EL (cell line): ENCODE measurements at regions not wholly inside any gene's neighbourhood (a gene's known extent, or its start where the extent isn't known, plus 50 kb on each side); places are given as distances from the start of the nearest gene placed in this dataset.
A peak's percentile ranks its signal among the peaks of the same experiment; 100 is the strongest.
"Not testable (repeated sequence)": the region's sequence is repeated elsewhere in the genome, so short reads cannot be mapped to it uniquely, and the experiment has no call there.

Experiments used
- DNase-seq: peaks from one replicate; pipeline ENCODE4 v3.0.0-alpha.2; 2016

DNA sequence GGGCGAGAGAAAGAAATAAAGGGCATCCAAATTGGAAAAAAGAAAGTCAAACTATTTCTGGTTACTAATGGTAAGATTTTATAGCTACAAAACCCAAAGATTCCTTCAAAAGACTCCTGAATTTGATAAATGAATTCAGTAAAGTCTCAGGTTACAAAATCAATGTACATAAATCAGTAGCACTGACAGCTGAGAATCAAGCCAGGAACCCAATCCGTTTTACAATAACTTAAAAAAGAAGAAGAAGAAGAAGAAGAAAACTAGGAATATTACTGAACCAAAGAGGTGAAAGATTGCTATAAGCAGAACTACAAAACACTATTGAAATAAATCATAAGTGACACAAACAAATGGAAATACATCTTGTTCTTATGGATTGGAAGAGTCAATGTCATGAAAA lies 291.5 kb upstream of the GULP1 start:
- no peak for DNase-seq

DNA sequence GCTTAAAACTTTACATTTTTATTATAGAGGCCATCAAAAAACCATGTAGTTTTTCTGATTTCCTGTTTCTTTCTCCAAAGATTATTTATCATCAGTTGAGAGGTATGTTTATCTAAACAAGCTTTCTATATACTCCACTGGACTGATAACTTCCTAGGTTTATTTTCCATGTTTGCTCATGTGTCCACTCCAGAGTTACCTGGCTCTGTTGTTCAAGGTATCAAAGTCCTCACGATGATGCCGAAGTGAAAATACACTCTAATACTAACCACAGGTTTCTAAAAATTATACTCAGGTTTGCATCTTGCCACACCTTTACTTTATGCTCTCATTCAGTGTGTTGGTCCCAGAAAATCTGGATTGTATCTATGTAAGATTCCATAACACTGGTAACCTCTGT lies 287.9 kb upstream of the GULP1 start:
- DNase-seq: no peak

DNA sequence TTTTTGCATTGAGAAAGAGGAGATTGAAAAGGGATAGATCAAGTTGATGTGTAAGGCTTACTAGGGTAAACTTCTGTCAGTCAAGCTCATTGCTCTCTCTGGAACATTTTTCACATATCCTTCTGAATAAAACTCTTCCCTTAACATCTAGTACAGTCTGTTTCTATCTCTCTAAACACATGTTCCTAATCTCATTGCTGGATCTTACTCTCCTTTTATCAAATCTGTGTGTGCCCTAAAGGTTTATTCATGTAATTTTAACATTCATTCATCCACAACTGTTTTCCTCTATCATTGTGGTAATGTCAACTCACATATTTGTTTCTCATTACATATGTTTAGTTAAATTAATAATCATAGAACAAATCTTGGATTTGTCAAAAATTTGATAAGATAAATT lies 277.9 kb upstream of the GULP1 start:
- DNase-seq: no peak

DNA sequence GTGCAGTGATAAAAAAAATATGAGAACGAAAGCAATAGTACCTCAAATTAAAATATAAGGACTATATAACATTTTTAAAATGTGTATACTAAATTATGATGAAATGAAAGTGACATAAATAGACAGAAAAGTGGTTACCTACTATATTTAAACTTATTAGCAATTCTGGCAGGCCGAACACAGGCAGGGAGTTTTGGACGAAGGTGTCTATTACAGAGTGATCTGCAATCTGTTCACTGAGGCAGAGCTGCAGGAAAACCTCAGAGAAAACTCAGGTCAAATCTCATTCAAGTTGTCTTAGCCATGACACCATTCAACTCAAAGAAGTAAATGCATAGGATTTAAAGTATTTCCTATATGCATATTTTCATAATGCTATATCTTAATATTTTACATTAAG lies 274.8 kb upstream of the GULP1 start:
- no peak for DNase-seq

DNA sequence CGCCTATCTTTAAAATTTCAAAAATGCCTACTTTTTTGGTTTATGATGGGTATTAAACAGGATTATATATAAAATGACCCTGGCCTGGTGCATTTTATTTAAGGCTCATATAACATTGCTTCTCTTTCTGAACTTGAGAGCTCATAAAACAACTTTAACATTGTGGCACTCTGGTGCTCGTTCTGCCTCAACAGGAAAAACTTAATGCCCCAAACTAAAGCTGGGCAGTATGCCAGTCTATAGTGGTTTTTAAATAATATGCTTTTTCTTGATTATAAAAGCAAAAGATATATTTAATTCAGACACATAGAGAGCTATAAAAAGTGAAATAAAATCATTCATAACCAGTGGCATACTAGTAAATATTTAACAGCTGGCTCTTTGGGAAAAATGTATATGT lies 269.3 kb upstream of the GULP1 start:
- DNase-seq: no peak

DNA sequence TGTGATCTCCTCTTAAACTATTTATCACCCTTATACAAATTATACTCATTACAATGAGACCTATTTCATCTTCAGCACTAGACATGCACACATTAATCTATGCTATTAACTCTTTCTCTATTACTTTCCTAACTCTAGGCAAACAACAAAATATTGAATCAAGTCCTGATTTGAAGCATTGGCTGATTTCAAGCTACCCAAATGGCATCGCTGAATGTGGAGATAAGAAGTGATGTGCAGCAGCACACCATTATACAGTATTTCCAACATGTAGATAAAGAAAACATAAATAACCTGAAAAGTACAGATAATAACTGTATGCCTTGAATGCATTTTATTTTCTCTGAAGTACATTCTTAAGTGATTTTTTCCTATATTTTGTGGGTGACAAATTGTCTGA lies 268.6 kb upstream of the GULP1 start:
- no peak for DNase-seq

DNA sequence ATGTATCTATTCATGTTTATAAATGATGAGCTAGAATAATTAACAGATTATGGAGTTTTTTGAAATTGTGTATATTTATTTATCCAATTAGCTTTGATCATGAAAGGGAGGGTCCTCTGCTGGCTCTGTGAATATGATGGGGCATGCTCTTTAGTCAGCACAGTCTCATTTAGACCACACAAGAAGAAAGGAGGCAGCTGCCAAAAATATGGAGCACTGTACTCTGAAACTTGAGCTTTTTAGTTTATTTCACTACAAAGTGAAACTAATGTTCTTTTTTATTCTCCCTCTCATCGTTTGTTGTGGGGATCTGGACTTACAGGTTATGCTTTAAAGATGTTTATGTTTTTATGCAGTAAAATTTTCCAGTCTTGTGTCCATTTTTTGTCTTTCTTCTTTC lies 266.9 kb upstream of the GULP1 start:
- no peak for DNase-seq

DNA sequence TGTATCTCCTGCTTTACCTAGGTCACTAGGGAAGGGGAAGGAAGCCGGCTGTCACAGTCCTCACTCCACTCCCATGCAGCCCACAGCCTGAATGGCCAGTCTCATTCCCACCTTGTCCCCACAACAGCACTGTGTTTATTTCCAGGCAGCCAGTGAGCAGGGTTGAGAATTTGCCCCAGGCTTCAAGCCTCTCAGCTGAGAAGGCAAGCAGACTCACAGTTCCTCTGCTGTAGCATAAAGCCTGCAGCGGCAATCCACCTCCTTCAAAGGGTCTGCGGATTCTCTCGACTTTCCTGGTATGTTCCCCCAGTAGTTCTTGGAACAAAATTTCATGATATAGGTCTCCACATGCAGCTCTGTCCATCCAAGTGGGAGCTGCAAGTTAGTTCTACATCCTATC lies 262.9 kb upstream of the GULP1 start:
- DNase-seq: no peak

DNA sequence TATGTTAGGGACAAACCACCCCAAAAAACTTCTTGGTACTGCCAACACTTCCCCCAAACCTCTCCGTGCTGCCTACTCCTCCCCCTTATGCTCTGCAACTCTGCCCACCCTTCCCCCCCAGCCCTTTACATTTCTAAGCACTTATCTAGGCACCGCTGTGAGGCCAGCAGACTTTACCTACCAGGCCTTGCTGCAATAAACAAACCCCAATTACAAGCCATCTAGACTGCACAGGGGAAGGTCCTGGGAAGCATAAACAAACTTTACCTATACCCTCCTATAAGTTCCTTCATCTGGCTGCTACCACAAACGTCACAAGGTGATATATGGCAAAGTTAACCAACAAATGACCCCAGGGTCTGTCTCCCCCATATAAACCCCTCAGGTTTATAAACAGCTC lies 259.4 kb upstream of the GULP1 start:
- no peak for DNase-seq

DNA sequence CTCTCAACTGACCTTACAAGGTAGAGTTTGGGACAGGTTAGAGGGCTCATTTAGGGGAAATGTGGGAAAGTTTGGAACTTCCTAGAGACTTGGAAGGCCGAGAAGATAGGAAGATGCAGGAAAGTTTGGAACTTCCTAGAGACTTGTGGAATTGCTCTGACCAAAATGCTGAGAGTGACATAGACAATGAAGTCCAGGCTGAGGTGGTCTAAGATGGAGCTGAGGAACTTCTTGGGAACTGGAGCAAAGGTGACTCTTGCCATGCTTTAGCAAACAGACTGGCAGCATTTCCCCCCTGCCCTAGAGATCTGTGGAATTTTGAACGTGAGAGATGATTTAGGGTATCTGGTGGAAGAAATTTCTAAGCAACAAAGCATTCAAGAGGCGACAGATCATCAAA lies 258.9 kb upstream of the GULP1 start:
- no peak for DNase-seq

DNA sequence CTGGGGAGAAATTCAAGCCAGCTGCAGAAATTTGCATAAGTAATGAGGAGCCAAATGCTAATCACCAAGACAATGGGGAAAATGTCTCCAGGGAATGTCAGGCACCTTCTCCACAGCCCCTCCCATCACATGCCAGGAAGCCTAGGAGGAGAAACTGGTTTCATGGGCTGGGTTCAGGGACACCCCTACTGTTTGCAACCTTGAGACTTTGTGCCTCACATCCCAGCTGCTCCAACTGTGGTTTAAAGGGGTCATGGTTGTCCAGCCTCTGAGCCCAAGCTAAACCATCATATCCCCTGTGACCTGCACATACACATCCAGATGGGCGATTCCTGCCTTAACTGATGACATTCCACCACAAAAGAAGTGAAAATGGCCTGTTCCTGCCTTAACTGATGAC lies 258.4 kb upstream of the GULP1 start:
- not testable (repeated sequence) for DNase-seq

DNA sequence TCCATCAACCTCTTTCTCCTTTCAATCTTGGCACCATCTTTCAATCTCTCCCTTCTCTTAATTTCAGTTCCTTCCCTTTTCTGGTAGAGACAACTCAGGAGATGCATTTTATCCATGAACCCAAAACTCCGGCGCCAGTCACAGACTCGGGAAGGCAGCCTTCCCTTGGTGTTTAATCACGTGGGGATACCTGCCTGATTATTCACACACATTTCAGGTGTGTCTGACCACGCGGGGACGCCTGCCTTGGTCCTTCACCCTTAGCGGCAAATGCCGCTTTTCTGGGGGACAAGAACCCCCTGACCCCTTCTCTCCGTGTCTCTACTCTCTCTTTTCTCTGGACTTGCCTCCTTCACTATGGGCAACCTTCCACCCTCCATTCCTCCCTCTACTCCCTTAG lies 257.6 kb upstream of the GULP1 start:
- not testable (repeated sequence) for DNase-seq

DNA sequence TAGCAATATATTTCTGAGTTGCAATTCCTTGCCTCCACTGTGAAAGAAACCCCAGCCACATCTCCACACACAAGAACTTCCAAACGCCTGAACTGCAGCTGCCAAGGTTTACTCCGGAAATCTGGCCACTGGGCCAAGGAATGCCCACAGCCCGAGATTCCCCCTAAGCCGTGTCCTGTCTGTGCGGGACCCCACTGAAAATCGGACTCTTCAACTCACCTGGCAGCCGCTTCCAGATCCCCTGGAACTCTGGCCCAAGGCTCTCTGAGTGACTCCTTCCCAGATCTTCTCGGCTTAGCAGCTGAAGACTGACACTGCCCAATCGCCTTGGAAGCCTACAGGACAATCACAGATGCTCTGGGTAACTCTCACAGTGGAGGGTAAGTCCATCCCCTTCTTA lies 256.3 kb upstream of the GULP1 start:
- not testable (repeated sequence) for DNase-seq

DNA sequence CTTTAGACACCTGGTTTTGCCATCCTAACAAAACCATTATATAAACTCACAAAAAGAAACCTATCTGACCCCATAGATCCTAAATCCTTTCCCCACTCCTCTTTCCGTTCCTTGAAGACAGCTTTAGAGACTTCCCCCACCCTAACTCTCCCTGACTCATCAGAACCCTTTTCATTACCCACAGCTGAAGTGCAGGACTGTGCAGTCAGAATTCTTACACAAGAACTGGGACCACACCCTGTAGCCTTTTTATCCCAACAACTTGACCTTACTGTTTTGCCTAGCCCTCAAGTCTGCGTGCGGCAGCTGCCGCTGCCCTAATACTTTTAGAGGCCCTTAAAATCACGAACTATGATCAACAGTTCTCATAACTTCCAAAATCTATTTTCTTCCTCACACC lies 254.9 kb upstream of the GULP1 start:
- peak; percentile 7 for DNase-seq

DNA sequence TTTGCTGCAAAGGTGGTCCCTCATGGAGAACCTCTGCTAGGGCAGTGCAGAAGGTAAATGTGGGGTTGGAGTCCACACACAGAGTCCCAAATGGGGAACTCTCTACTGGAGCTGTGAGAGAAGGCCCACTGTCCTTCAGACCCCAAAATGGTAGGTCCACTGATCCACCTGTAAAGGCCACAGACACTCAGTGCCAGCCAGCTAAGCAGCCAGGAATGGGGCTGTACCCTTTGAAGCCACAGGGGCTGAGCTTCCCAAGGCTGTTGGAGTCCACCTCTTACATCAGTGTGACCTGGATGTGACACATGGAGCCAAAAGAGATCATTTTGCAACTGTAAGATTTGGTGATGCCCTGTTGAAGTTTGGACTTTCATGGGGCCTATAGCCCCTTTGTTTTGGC lies 252.4 kb upstream of the GULP1 start:
- no peak for DNase-seq

DNA sequence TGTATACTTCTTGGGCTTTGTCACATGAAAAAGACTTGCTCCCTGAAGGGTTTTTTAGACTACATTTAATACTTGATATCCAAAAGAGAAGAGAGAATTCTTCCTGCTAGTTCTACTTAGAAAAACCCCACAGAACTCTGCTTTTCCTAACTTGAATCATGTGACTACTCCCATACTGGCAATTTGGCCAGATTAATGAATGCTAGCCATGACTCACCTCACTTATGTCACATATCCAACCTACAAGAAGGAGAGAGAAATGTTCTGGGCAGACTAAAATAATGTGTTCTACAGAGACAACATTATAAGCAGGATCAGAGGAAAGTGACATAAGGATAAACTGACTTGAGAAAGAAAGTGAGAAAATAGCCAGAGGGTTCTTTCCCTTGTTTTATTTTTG lies 249.3 kb upstream of the GULP1 start:
- DNase-seq: peak; percentile 55

DNA sequence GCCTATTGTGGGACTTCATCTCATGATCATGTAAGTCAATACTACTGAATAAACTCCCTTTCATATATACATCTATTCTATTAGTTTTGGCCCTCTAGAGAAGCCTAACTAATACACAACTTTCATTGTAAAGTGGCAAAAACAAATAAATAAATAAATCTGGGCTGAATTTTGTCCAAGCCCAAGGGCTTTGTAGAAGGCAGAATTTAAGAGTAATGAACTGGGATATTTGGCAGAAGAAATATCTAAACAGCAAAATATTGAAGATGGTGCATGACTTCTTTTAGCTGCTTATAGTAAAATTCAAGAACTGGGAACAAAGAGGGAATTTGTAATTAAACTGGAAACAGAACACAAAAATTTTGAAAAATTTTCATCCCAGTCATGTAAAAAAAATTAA lies 246.7 kb upstream of the GULP1 start:
- no peak for DNase-seq

DNA sequence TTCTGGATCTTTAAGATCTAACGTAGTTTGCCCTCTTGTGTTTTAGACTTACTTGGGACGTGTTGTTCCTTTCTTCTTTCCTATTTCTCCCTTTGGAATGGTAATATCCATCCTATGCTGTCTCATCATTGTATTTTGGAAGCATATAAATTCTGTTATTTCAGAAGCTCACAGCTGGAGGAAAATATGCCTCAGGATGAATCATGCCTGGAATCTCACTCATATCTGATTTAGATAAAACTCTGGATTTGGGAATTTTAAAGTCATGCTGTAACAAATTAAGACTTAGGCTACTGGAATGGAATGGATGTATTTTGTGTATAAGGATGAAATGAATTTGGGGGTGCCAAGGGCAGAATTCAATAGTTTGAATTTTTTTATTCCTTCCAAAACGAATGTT lies 245.2 kb upstream of the GULP1 start:
- peak; percentile 26 for DNase-seq

DNA sequence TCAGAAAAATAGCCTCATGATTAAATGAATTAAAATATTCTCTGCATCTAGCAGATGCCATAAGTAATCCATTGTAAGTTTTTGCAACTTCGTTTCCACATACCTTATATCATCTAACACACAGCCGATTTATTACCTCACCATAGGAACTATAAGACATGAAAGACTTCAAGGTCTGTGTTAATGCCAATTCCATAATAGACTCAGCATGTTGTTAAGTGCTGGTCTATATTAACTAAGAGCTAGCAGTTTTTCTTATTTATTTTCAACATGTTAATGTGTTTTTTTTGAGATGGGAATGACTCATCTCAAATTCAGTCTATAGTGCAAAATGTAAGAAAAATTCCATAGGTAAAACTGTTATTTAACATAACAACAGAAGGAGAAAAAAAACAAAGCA lies 243.9 kb upstream of the GULP1 start:
- DNase-seq: no peak

DNA sequence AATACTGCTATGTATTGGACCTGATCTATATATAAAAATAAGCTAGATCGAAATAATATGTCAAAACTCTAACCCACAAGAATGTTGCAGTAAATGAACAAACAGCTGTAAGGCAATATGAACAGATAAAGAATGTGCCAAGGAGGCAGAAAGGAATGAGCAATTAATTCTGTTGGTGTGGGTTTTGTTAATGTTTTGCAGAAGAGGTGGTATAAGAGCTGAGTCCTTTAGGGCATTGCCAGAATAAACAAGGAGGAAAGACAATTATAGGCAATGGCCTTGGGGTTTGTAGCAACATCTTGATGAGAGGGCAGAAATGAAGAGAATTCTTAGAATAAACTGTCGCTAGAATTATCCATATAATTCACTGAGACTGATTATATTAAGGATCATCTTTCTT lies 240.9 kb upstream of the GULP1 start:
- DNase-seq: peak; percentile 62

DNA sequence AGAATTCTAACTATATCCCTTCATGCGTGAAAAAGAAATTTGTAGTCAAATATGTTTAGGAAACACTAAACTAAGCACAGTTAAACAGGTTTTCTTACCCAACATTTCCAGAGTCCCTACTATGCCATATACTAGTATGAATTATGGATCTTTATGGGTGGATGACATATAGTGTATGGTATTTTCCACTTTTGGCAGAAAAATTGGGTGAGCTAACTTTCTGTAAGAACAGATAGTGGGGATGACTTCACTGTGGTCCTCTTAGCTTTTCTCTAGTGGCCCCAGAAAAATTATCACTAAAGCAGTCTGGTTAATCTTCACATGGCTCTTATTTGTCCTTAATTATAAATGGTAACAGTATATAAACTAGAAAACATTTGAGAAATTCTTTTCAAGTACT lies 240.0 kb upstream of the GULP1 start:
- peak; percentile 48 for DNase-seq

DNA sequence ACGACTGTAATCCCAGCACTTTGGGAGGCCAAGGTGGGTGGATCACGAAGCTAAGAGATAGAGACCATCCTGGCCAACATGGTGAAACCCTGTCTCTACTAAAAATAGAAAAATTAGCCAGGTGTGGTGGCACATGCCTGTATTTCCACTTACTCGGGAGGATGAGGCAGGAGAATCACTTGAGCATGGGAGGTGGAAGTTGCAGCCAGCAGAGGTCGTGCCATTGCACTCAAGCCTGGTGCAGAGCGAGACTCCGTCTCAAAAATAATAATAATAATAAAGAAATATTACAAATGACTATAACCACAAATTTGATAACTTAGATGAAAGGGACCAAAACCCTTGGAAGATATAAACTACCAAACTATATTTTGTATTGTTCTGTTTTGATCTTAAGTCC lies 226.3 kb upstream of the GULP1 start:
- DNase-seq: no peak

DNA sequence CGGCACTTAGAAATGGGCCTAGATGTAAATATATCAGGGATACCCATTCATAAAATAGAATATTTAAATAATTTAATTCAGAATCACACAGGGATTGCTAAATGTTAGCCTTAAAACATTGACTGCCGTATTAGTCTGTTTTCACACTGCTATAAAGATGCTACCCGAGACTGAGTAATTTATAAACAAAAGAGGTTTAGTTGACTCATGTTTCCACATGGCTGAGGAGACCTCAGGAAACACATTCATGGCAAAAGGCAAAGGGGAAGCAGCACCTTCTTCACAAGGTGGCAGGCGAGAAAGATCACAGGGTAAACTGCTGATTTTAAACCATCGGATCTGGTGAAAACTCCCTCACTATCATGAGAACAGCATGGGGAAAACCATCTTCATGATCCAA lies 223.6 kb upstream of the GULP1 start:
- peak; percentile 23 for DNase-seq

DNA sequence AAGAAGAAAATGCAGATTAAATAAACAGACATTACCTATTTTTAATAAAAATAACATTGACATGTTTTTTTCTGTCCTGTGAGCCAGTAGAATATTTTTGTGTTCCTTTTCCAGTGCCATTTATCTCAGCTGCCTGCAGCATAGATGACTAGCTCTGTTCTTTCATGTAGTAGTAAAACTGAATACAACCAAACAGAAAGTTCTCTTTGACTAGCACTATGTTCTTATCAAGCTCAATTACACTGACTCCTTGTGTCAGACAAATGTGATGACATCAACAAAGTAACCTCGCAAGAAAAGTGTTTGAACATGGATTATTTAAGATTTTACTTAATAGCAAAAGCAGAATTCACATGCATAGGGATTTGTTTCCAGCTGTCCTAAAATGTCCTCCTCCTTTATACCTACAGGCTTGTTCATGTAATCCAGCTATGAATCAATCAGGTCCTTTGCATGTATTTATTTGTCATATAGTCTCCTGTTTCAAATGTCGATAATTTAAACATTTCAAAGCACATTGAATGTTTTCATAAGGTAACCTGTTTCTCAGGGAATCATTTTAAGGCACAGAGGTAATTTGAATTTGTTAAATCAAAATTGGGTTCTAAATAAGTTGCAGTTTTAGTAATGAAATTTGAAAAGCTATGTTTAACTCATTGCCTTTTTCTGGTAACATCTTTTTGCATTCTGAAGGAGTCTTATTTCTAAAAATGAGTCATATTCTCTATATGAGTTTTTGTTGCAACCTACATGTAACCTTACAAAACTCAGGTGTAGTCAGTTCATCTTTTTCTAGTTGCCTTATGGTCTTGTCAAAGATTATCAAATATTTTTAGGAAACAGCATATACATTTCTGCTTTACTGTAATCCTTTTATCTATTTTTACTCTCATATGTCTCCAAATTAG lies 215.3 kb upstream of the GULP1 start:
- DNase-seq: no peak

DNA sequence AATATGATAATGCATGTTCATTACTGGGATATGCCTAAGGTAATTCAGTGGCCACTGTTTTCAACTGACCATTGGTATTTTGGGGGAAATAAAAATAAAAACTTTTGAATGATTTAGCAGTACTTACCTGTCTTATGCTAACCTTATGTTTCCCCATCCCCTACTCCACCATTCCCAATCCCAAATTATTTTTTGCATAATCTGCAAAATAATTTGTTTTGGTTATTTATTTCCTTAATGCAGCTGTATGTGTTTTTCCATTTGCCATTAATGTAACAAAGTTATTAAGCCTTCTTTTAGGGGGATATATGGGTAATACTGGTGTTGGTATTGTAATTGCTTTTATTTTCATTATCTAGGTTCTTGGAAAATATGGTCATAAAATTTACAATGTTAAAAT lies 213.9 kb upstream of the GULP1 start:
- DNase-seq: no peak
